IMR-90 (cell line): ENCODE measurements at regions not wholly inside any gene's neighbourhood (a gene's known extent, or its start where the extent isn't known, plus 50 kb on each side); places are given as distances from the start of the nearest gene placed in this dataset.

ENCODE experiments used
- ATAC-seq: fragments of 200-7000 bp; cut with Tn5 transposase; 2 replicates; pipeline ENCODE4 v1.9.1; 2020; ENCODE audit warnings: low read depth, mild to moderate bottlenecking, moderate library complexity
- BruUV-seq: library from RNA; stranded (reverse); fragments of 400-500 nt; replicated peaks from 2 replicates; lab custom pipeline; 2021; lab: Mats Ljungman, UMichigan
- CTCF ChIA-PET: fragments of 300-600 bp; formaldehyde crosslinking; extraction: SDS; loops from one replicate; lab custom pipeline; 2021; ENCODE audit warnings: antibody characterized with exemption; lab: Yijun Ruan, JAX
- POLR2A ChIA-PET: fragments of 300-600 bp; sonication (Branson Sonifier 250); formaldehyde crosslinking; loops from one replicate; lab custom pipeline; 2022; ENCODE audit warnings: antibody characterized with exemption; ENCODE audit not compliant: unreplicated experiment; lab: Charles Lee
- DNase-seq: peaks from one replicate; pipeline ENCODE4 v3.0.0; 2013
- H2AFZ ChIP-seq: replicated peaks from 2 replicates; pipeline ENCODE3; 2013; ENCODE audit warnings: low read length, mild to moderate bottlenecking; ENCODE audit not compliant: poor library complexity
- H2AK5ac ChIP-seq: 2 replicates; pipeline ENCODE4 v1.6.1; 2013; ENCODE audit warnings: low read depth, low read length, inconsistent platforms
- H2AK9ac ChIP-seq: replicated peaks from 2 replicates; pipeline ENCODE3; 2013; ENCODE audit warnings: mild to moderate bottlenecking, low read depth, low read length, moderate library complexity; ENCODE audit not compliant: poor library complexity
- H2BK120ac ChIP-seq: 2 replicates; pipeline ENCODE4 v1.6.1; 2013; ENCODE audit warnings: low read depth, low read length, inconsistent platforms
- H2BK15ac ChIP-seq: 3 replicates; pipeline ENCODE4 v1.6.1; 2013; ENCODE audit warnings: low read depth, low read length, inconsistent platforms
- H2BK20ac ChIP-seq: 2 replicates; pipeline ENCODE4 v1.6.1; 2013; ENCODE audit warnings: low read depth, mild to moderate bottlenecking, inconsistent platforms, low read length, moderate library complexity
- H2BK5ac ChIP-seq: 2 replicates; pipeline ENCODE4 v1.6.1; 2013; ENCODE audit warnings: mild to moderate bottlenecking, low read depth, low read length, inconsistent platforms; ENCODE audit not compliant: poor library complexity, severe bottlenecking
- H3K14ac ChIP-seq: replicated peaks from 2 replicates; pipeline ENCODE4 v1.6.1; 2013; ENCODE audit warnings: low read depth, low read length, inconsistent platforms
- H3K18ac ChIP-seq: 2 replicates; pipeline ENCODE4 v1.6.1; 2013; ENCODE audit warnings: low read depth, low read length, control low read depth
- H3K23ac ChIP-seq: 2 replicates; pipeline ENCODE4 v1.6.1; 2013; ENCODE audit warnings: low read depth, low read length, inconsistent platforms
- H3K27ac ChIP-seq: 2 replicates; pipeline ENCODE4 v1.5.1; 2013; ENCODE audit warnings: mild to moderate bottlenecking, control low read depth, low read length; ENCODE audit not compliant: insufficient read depth
- H3K27me3 ChIP-seq: 2 replicates; pipeline ENCODE4 v1.6.1; 2013; ENCODE audit warnings: low read length; ENCODE audit not compliant: control insufficient read depth, insufficient read depth
- H3K36me3 ChIP-seq: 2 replicates; pipeline ENCODE4 v1.6.1; 2013; ENCODE audit warnings: low read length, mixed read lengths; ENCODE audit not compliant: control insufficient read depth, insufficient read depth
- H3K4ac ChIP-seq: 2 replicates; pipeline ENCODE4 v1.6.1; 2013; ENCODE audit warnings: low read depth, low read length, inconsistent platforms
- H3K4me1 ChIP-seq: 2 replicates; pipeline ENCODE4 v1.6.1; 2013; ENCODE audit warnings: low read length, mixed read lengths; ENCODE audit not compliant: control insufficient read depth, insufficient read depth
- H3K4me2 ChIP-seq: 2 replicates; pipeline ENCODE4 v1.6.1; 2013; ENCODE audit warnings: low read depth, mild to moderate bottlenecking, control low read depth, low read length, moderate library complexity
- H3K4me3 ChIP-seq: 2 replicates; pipeline ENCODE4 v1.5.1; 2013; ENCODE audit warnings: low read depth, mild to moderate bottlenecking, control low read depth, low read length, moderate library complexity; ENCODE audit not compliant: insufficient read depth
- H3K56ac ChIP-seq: 2 replicates; pipeline ENCODE4 v1.6.1; 2013; ENCODE audit warnings: low read length, inconsistent platforms; ENCODE audit not compliant: insufficient read depth; ENCODE audit errors: extremely low read depth
- H3K79me1 ChIP-seq, 2 experiments: 2 replicates each; pipeline ENCODE4 v1.6.1; 2013; ENCODE audit warnings: low read length in 2 of 2, inconsistent platforms in 1 of 2, low read depth in 1 of 2
- H3K9ac ChIP-seq: 2 replicates; pipeline ENCODE4 v1.6.1; 2013; ENCODE audit warnings: low read depth, low read length, control low read depth
- H3K9me1 ChIP-seq: 2 replicates; pipeline ENCODE4 v1.6.1; 2013; ENCODE audit warnings: low read length, inconsistent platforms; ENCODE audit not compliant: insufficient read depth
- H3K9me3 ChIP-seq: 2 replicates; pipeline ENCODE4 v1.6.1; 2013; ENCODE audit warnings: low read length; ENCODE audit not compliant: control insufficient read depth, insufficient read depth
- H4K20me1 ChIP-seq: 2 replicates; pipeline ENCODE4 v1.6.1; 2013; ENCODE audit warnings: low read length, inconsistent platforms; ENCODE audit not compliant: insufficient read depth
- H4K5ac ChIP-seq: 2 replicates; pipeline ENCODE4 v1.6.1; 2013; ENCODE audit warnings: mild to moderate bottlenecking, low read depth, low read length, control low read depth
- H4K8ac ChIP-seq, 2 experiments: 2 replicates each; pipeline ENCODE4 v1.6.1; 2013; ENCODE audit warnings: low read depth in 2 of 2, low read length in 2 of 2, control low read depth in 1 of 2, inconsistent platforms in 1 of 2
- H4K91ac ChIP-seq: 2 replicates; pipeline ENCODE4 v1.6.1; 2013; ENCODE audit warnings: low read depth, low read length, inconsistent platforms; ENCODE audit not compliant: insufficient read depth
- BHLHE40 ChIP-seq: fragments of 150-350 bp; IDR thresholded peaks from 2 replicates; pipeline ENCODE4 v1.6.1; 2016; ENCODE audit warnings: mild to moderate bottlenecking, low read depth, low read length
- CEBPB ChIP-seq: IDR thresholded peaks from 2 replicates; pipeline ENCODE4 v1.6.1; 2012; ENCODE audit warnings: low read depth, low read length, improper control_type of control experiment
- CHD1 ChIP-seq: IDR thresholded peaks from 2 replicates; pipeline ENCODE4 v1.6.1; 2012; ENCODE audit warnings: low read depth, low read length, improper control_type of control experiment
- FOS ChIP-seq: fragments of 150-350 bp; IDR thresholded peaks from 2 replicates; pipeline ENCODE4 v1.6.1; 2016; ENCODE audit warnings: low read depth, low read length
- MAZ ChIP-seq: IDR thresholded peaks from 2 replicates; pipeline ENCODE4 v1.6.1; 2012; ENCODE audit warnings: low read depth, mild to moderate bottlenecking, low read length, improper control_type of control experiment, moderate library complexity, borderline replicate concordance
- MXI1 ChIP-seq: IDR thresholded peaks from 2 replicates; pipeline ENCODE4 v1.6.1; 2012; ENCODE audit warnings: low read depth, mild to moderate bottlenecking, low read length, moderate library complexity, borderline replicate concordance
- NFE2L2 ChIP-seq: fragments of 150-350 bp; IDR thresholded peaks from 2 replicates; pipeline ENCODE4 v1.6.1; 2016; ENCODE audit warnings: low read depth, mild to moderate bottlenecking, low read length
- POLR2A ChIP-seq: IDR thresholded peaks from 2 replicates; pipeline ENCODE4 v1.6.1; 2012; ENCODE audit warnings: mild to moderate bottlenecking, low read depth, low read length
- RAD21 ChIP-seq: IDR thresholded peaks from 2 replicates; pipeline ENCODE4 v1.6.1; 2012; ENCODE audit warnings: low read length, improper control_type of control experiment
- RCOR1 ChIP-seq: IDR thresholded peaks from 2 replicates; pipeline ENCODE4 v1.6.1; 2012; ENCODE audit warnings: mild to moderate bottlenecking, low read length, improper control_type of control experiment; ENCODE audit not compliant: insufficient replicate concordance
- RFX5 ChIP-seq: IDR thresholded peaks from 2 replicates; pipeline ENCODE4 v1.8.0; 2012; ENCODE audit warnings: low read depth, mild to moderate bottlenecking, low read length, moderate library complexity
- SMC3 ChIP-seq: fragments of 150-350 bp; IDR thresholded peaks from 2 replicates; pipeline ENCODE4 v1.6.1; 2016; ENCODE audit warnings: low read depth, mild to moderate bottlenecking, antibody characterized with exemption, low read length, moderate library complexity
- WGBS, 2 experiments: methylation state at CpG; one replicate each; pipeline versions ENCODE4 v1.1.5 to v1.1.7; 2013; ENCODE audit warnings: missing lambda C conversion rate in 2 of 2; ENCODE audit not compliant: insufficient read length in 1 of 2; ENCODE audit errors: extremely low coverage in 2 of 2; 5-methylcytosine and 5-hydroxymethylcytosine counted together
- dilution Hi-C: fragments of 300-500 bp; cut with HindIII; formaldehyde crosslinking; loops from one replicate; pipeline ENCODE4 v1.14.3; 2018; ENCODE audit warnings: low sequenced_read_pairs; ENCODE audit not compliant: unreplicated experiment
- in situ Hi-C: fragments of 300-500 bp; cut with MboI; formaldehyde crosslinking; loops from 3 replicates; pipeline ENCODE4 v1.14.3; 2019; ENCODE audit warnings: low sequenced_read_pairs, inconsistent platforms, mixed read lengths
- intact Hi-C: fragments of 100-400 bp; cut with micrococcal nuclease; formaldehyde crosslinking; loops from 2 replicates; pipeline ENCODE4 v1.10.0; 2022
- TF ChIP-seq, protein P1 (sequence below): fragments of 150-350 bp; IDR thresholded peaks from 2 replicates; pipeline ENCODE4 v1.6.1; 2017; ENCODE audit warnings: mild to moderate bottlenecking, antibody characterized with exemption, low read length, low read depth
- TF ChIP-seq, protein P2 (sequence below): fragments of 150-350 bp; IDR thresholded peaks from 2 replicates; pipeline ENCODE4 v1.6.1; 2016; ENCODE audit warnings: low read depth, mild to moderate bottlenecking, low read length, moderate library complexity, borderline replicate concordance
- TF ChIP-seq, protein P3 (sequence below): conservative IDR thresholded peaks from 2 replicates; pipeline ENCODE4 v1.5.1; 2012; ENCODE audit warnings: mild to moderate bottlenecking, low read depth, low read length, improper control_type of control experiment

DNA sequence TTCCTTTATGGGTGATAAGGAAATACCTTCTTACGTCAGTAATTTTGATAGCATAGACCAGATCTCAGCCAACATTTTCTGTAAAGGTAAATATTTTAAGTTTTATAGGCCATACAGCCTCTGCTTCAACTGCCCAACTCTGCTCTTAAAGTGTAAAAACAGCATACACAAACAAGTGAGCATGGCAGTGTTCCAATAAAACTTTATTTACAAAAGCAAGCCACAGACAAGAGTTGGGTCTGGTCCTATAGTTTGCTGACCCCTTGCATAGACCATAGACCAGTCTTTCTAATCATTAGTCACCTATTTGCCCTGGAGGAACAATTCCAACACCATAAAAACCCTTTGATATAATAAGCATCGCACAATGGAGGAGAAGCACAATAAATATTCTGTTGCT, 398.8 kb downstream of the SFMBT2 start:
- H3K4me2 ChIP-seq, result no peak overlapping the region
- no peak overlapping the region for H2AFZ ChIP-seq
- no peaks in the 10 kb centered on the region for H3K9me1 ChIP-seq
- no CpG with 5 or more reads among the region's 2 CpGs for WGBS, 2 experiments
- H3K27ac ChIP-seq, result no peak overlapping the region
- no peaks in the 10 kb centered on the region for H3K79me1 ChIP-seq
- H3K4ac ChIP-seq, result no peak overlapping the region
- H4K5ac ChIP-seq, result no peak overlapping the region
- H3K23ac ChIP-seq, result no peak overlapping the region
- CTCF ChIA-PET, result no interaction called here
- no peaks in the 10 kb centered on the region for H3K27me3 ChIP-seq
- no peak for DNase-seq
- no peak overlapping the region for H4K8ac ChIP-seq
- no peaks in the 10 kb centered on the region for H3K36me3 ChIP-seq
- dilution Hi-C loops, result no loop called here
- no peak overlapping the region for H2BK15ac ChIP-seq
- no peak overlapping the region for H2BK120ac ChIP-seq
- no peak overlapping the region for H3K18ac ChIP-seq
- POLR2A ChIA-PET, result no interaction called here
- H4K91ac ChIP-seq, result no peak overlapping the region
- no peak overlapping the region for H3K14ac ChIP-seq
- H4K20me1 ChIP-seq, result no peaks in the 10 kb centered on the region
- intact Hi-C loops, result no loop called here
- no peak overlapping the region for H3K4me3 ChIP-seq
- in situ Hi-C loops, result no loop called here
- no peak overlapping the region for H2AK9ac ChIP-seq
- BruUV-seq, result no TSS peak
- H3K4me1 ChIP-seq, result no peaks in the 10 kb centered on the region
- H3K9ac ChIP-seq, result no peak overlapping the region
- TF ChIP-seq, protein P1, sequence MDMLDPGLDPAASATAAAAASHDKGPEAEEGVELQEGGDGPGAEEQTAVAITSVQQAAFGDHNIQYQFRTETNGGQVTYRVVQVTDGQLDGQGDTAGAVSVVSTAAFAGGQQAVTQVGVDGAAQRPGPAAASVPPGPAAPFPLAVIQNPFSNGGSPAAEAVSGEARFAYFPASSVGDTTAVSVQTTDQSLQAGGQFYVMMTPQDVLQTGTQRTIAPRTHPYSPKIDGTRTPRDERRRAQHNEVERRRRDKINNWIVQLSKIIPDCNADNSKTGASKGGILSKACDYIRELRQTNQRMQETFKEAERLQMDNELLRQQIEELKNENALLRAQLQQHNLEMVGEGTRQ, result no peak
- TF ChIP-seq MAZ, result no peak
- no peak for TF ChIP-seq FOS
- TF ChIP-seq, protein P2, sequence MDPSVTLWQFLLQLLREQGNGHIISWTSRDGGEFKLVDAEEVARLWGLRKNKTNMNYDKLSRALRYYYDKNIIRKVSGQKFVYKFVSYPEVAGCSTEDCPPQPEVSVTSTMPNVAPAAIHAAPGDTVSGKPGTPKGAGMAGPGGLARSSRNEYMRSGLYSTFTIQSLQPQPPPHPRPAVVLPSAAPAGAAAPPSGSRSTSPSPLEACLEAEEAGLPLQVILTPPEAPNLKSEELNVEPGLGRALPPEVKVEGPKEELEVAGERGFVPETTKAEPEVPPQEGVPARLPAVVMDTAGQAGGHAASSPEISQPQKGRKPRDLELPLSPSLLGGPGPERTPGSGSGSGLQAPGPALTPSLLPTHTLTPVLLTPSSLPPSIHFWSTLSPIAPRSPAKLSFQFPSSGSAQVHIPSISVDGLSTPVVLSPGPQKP, result no peak
- TF ChIP-seq MXI1, result no peak
- TF ChIP-seq RFX5, result no peak
- TF ChIP-seq POLR2A, result no peak
- TF ChIP-seq RAD21, result no peak
- TF ChIP-seq CHD1, result no peak
- no peak for TF ChIP-seq NFE2L2
- TF ChIP-seq RCOR1, result no peak
- TF ChIP-seq SMC3, result no peak
- TF ChIP-seq BHLHE40, result no peak
- TF ChIP-seq, protein P3, sequence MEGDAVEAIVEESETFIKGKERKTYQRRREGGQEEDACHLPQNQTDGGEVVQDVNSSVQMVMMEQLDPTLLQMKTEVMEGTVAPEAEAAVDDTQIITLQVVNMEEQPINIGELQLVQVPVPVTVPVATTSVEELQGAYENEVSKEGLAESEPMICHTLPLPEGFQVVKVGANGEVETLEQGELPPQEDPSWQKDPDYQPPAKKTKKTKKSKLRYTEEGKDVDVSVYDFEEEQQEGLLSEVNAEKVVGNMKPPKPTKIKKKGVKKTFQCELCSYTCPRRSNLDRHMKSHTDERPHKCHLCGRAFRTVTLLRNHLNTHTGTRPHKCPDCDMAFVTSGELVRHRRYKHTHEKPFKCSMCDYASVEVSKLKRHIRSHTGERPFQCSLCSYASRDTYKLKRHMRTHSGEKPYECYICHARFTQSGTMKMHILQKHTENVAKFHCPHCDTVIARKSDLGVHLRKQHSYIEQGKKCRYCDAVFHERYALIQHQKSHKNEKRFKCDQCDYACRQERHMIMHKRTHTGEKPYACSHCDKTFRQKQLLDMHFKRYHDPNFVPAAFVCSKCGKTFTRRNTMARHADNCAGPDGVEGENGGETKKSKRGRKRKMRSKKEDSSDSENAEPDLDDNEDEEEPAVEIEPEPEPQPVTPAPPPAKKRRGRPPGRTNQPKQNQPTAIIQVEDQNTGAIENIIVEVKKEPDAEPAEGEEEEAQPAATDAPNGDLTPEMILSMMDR, result no peak
- no peak for TF ChIP-seq CEBPB
- H3K9me3 ChIP-seq, result no peaks in the 10 kb centered on the region
- H2BK5ac ChIP-seq, result no peak overlapping the region
- ATAC-seq, result no peak
- H2BK20ac ChIP-seq, result no peak overlapping the region
- no peak overlapping the region for H2AK5ac ChIP-seq
- no peak overlapping the region for H3K56ac ChIP-seq
